B cell (primary cell): ENCODE measurements at regions not wholly inside any gene's neighbourhood (a gene's known extent, or its start where the extent isn't known, plus 50 kb on each side); places are given as distances from the start of the nearest gene placed in this dataset.

Source experiments
- ATAC-seq: fragments of 200-7000 bp; cut with Tn5 transposase; one replicate; pipeline ENCODE4 v1.10.0; 2021; ENCODE audit warnings: low read depth, mild to moderate bottlenecking, moderate number of reproducible peaks, moderate library complexity
- CTCF ChIA-PET: fragments of 350-600 bp; sonication (Branson Sonifier 250); formaldehyde crosslinking; loops from one replicate; lab custom pipeline; 2021; ENCODE audit warnings: antibody characterized with exemption, inconsistent platforms; lab: Charles Lee
- POLR2A ChIA-PET: fragments of 350-600 bp; sonication (Branson Sonifier 250); formaldehyde crosslinking; loops from one replicate; lab custom pipeline; 2021; ENCODE audit warnings: antibody characterized with exemption; lab: Charles Lee
- DNase-seq: peaks from one replicate; pipeline ENCODE4 v3.0.0; 2013
- H2AFZ ChIP-seq: 2 replicates; pipeline ENCODE4 v1.6.1; 2012; ENCODE audit warnings: mild to moderate bottlenecking, low read depth, low read length; ENCODE audit not compliant: insufficient read depth, poor library complexity, severe bottlenecking
- H3K27ac ChIP-seq, 2 donors: 1 replicate in 1 of 2; 2 replicates in 1 of 2; pipeline ENCODE4 v1.5.1; 2012 to 2013; ENCODE audit warnings: low read length in 2 of 2, mild to moderate bottlenecking in 2 of 2, moderate library complexity in 1 of 2
- H3K27me3 ChIP-seq, 4 experiments: fragments of 200-600 bp in 1 of 4; sonication (generic) in 1 of 4; replicated peaks in 1 of 4; 1 replicate in 2 of 4; 2 replicates in 2 of 4; pipeline versions ENCODE4 v1.6.1 to v1.7.0; 2013 to 2016; ENCODE audit warnings: low read length in 3 of 4, mild to moderate bottlenecking in 2 of 4, mixed read lengths in 1 of 4, moderate library complexity in 1 of 4; ENCODE audit not compliant: insufficient read depth in 4 of 4, control insufficient read depth in 3 of 4; ENCODE audit errors: control extremely low read depth in 1 of 4
- H3K36me3 ChIP-seq, 2 experiments: replicated peaks in 1 of 2; 1 replicate in 1 of 2; 2 replicates in 1 of 2; pipeline versions ENCODE4 v1.6.1 to v1.7.1; 2013; ENCODE audit warnings: low read length in 1 of 2; ENCODE audit not compliant: insufficient read depth in 2 of 2, control insufficient read depth in 1 of 2; ENCODE audit errors: control extremely low read depth in 1 of 2, extremely low read depth in 1 of 2
- H3K4me1 ChIP-seq, 2 donors: fragments of 200-600 bp in 1 of 2; sonication (generic) in 1 of 2; 1 replicate in 1 of 2; 2 replicates in 1 of 2; pipeline versions ENCODE4 v1.5.1 to v1.6.1; 2013 to 2017; ENCODE audit warnings: low read length in 2 of 2; ENCODE audit not compliant: control insufficient read depth in 2 of 2, insufficient read depth in 2 of 2
- H3K4me2 ChIP-seq: replicated peaks from 2 replicates; pipeline ENCODE3; 2012; ENCODE audit warnings: mild to moderate bottlenecking, low read depth, low read length; ENCODE audit not compliant: poor library complexity, severe bottlenecking
- H3K4me3 ChIP-seq, 5 experiments: fragments of 200-600 bp in 1 of 5; sonication (generic) in 1 of 5; 1 replicate in 3 of 5; 2 replicates in 2 of 5; pipeline versions ENCODE4 v1.5.1 to v1.7.0; 2011 to 2016; ENCODE audit warnings: low read length in 4 of 5, mild to moderate bottlenecking in 4 of 5, low read depth in 2 of 5, control low read depth in 1 of 5, moderate library complexity in 1 of 5; ENCODE audit not compliant: insufficient read depth in 1 of 5; ENCODE audit errors: control extremely low read depth in 1 of 5, extremely low read depth in 1 of 5
- H3K79me2 ChIP-seq: fragments of 200-600 bp; sonication (generic); one replicate; pipeline ENCODE4 v1.6.0; 2016; ENCODE audit warnings: low read length; ENCODE audit not compliant: control insufficient read depth, insufficient read depth
- H3K9ac ChIP-seq: fragments of 200-600 bp; sonication (generic); 2 replicates; pipeline ENCODE4 v1.6.1; 2017; ENCODE audit warnings: mild to moderate bottlenecking, low read length, moderate library complexity
- H3K9me3 ChIP-seq, 3 donors: one replicate each; pipeline versions ENCODE4 v1.6.1 to v1.7.1; 2013; ENCODE audit warnings: low read length in 2 of 3; ENCODE audit not compliant: control insufficient read depth in 2 of 3, insufficient read depth in 1 of 3; ENCODE audit errors: control extremely low read depth in 1 of 3
- H4K20me1 ChIP-seq: 2 replicates; pipeline ENCODE4 v1.6.0; 2012; ENCODE audit warnings: mild to moderate bottlenecking, low read length; ENCODE audit not compliant: insufficient read depth, control insufficient read depth, poor library complexity, severe bottlenecking
- H3K27ac Mint-ChIP-seq: one replicate; pipeline ENCODE4 v1.8.0; 2021; ENCODE audit warnings: mixed read lengths
- H3K27me3 Mint-ChIP-seq: one replicate; pipeline ENCODE4 v1.8.0; 2021; ENCODE audit warnings: mixed read lengths
- H3K4me1 Mint-ChIP-seq: one replicate; pipeline ENCODE4 v1.8.0; 2021; ENCODE audit warnings: mixed read lengths
- H3K4me3 Mint-ChIP-seq: one replicate; pipeline ENCODE4 v1.8.0; 2021; ENCODE audit warnings: mixed read lengths
- H3K9me3 Mint-ChIP-seq: one replicate; pipeline ENCODE4 v1.8.0; 2022; ENCODE audit warnings: mixed read lengths; ENCODE audit not compliant: insufficient read depth
- EZH2 ChIP-seq: IDR thresholded peaks from 2 replicates; pipeline ENCODE4 v1.6.1; 2012; ENCODE audit warnings: borderline replicate concordance, low read depth, mild to moderate bottlenecking, moderate library complexity, low read length; ENCODE audit not compliant: insufficient read depth, poor library complexity, severe bottlenecking
- WGBS: methylation state at CpG from one replicate; pipeline ENCODE4 v1.1.5; 2013; ENCODE audit warnings: missing lambda C conversion rate; ENCODE audit not compliant: insufficient coverage; 5-methylcytosine and 5-hydroxymethylcytosine counted together
- intact Hi-C: fragments of 100-400 bp; cut with micrococcal nuclease; formaldehyde crosslinking; loops from one replicate; pipeline ENCODE4 v1.10.0; 2022
- TF ChIP-seq, protein P1 (sequence below): fragments of 200-600 bp; IDR thresholded peaks from one replicate; pipeline ENCODE4 v1.8.0; 2022; ENCODE audit warnings: antibody characterized with exemption, mild to moderate bottlenecking

DNA sequence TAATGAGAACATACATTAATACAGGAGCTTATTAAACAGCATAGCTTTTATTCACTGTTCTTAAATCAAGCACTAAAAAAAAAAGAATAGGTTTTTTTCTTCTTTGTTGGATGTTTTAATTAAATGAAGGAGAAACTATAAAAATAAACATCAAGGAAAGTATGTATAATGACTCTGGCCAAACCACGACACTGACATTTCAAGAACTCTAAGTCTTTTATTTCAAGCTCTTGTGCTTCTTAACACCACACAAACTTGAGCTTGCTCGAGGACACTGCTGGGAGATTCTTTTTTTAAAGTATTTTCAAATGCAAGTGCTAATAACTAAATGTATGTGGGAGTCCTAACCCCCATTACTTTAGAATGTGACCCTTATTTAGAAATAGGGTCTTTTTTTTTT is 204.9 kb upstream of the PPARGC1A start:
- H3K36me3 ChIP-seq = no peaks in the 10 kb centered on the region
- no peaks in the 10 kb centered on the region for H3K79me2 ChIP-seq
- H3K4me2 ChIP-seq = no peak overlapping the region
- ChIA-PET POLR2A (no interaction called here), CTCF (no interaction called here)
- H3K27me3 Mint-ChIP-seq = no peaks in the 10 kb centered on the region
- no peak overlapping the region for H3K4me3 Mint-ChIP-seq
- no CpG with 5 or more reads among the region's 2 CpGs for WGBS
- no peaks in the 10 kb centered on the region for H3K4me1 ChIP-seq
- TF ChIP-seq, protein P1, sequence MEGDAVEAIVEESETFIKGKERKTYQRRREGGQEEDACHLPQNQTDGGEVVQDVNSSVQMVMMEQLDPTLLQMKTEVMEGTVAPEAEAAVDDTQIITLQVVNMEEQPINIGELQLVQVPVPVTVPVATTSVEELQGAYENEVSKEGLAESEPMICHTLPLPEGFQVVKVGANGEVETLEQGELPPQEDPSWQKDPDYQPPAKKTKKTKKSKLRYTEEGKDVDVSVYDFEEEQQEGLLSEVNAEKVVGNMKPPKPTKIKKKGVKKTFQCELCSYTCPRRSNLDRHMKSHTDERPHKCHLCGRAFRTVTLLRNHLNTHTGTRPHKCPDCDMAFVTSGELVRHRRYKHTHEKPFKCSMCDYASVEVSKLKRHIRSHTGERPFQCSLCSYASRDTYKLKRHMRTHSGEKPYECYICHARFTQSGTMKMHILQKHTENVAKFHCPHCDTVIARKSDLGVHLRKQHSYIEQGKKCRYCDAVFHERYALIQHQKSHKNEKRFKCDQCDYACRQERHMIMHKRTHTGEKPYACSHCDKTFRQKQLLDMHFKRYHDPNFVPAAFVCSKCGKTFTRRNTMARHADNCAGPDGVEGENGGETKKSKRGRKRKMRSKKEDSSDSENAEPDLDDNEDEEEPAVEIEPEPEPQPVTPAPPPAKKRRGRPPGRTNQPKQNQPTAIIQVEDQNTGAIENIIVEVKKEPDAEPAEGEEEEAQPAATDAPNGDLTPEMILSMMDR = no peak
- TF ChIP-seq EZH2 = no peak
- H3K27ac ChIP-seq = no peak overlapping the region
- no peaks in the 10 kb centered on the region for H3K9me3 ChIP-seq
- no peaks in the 10 kb centered on the region for H3K9me3 Mint-ChIP-seq
- H3K9ac ChIP-seq = no peak overlapping the region
- H2AFZ ChIP-seq = no peak overlapping the region
- H3K4me1 Mint-ChIP-seq = no peaks in the 10 kb centered on the region
- intact Hi-C loops = no loop called here
- no peak overlapping the region for H3K27ac Mint-ChIP-seq
- no peaks in the 10 kb centered on the region for H3K27me3 ChIP-seq
- H3K4me3 ChIP-seq = no peak overlapping the region
- H4K20me1 ChIP-seq = no peaks in the 10 kb centered on the region
- DNase-seq (no peak), ATAC-seq (no peak)

- H3K79me2 ChIP-seq = no peaks in the 10 kb centered on the region
- H4K20me1 ChIP-seq = no peaks in the 10 kb centered on the region
- ATAC-seq = no peak
- no peak overlapping the region for H3K4me3 Mint-ChIP-seq
- H3K36me3 ChIP-seq = no peaks in the 10 kb centered on the region
- CTCF ChIA-PET = no interaction called here
- H3K9me3 ChIP-seq = no peaks in the 10 kb centered on the region
- no peaks in the 10 kb centered on the region for H3K4me1 ChIP-seq
- H3K4me2 ChIP-seq = no peak overlapping the region
- no peaks in the 10 kb centered on the region for H3K27me3 ChIP-seq
- DNase-seq = no peak
- TF ChIP-seq EZH2 = no peak
- TF ChIP-seq, protein P1 = no peak
- no peak overlapping the region for H3K27ac ChIP-seq
- H3K27me3 Mint-ChIP-seq = no peaks in the 10 kb centered on the region
- POLR2A ChIA-PET = no interaction called here
- H3K27ac Mint-ChIP-seq = no peak overlapping the region
- H3K4me1 Mint-ChIP-seq = no peaks in the 10 kb centered on the region
- H2AFZ ChIP-seq = no peak overlapping the region
- no peak overlapping the region for H3K4me3 ChIP-seq
- WGBS = no CpG with 5 or more reads among the region's 2 CpGs
- intact Hi-C loops = no loop called here
- no peaks in the 10 kb centered on the region for H3K9me3 Mint-ChIP-seq
- no peak overlapping the region for H3K9ac ChIP-seq
Observed at GRCh38 chr4:24093446-24093845, 203.6 kb upstream of the PPARGC1A start.
